ENCODE measurements at regions not wholly inside any gene's neighbourhood (a gene's known extent, or its start where the extent isn't known, plus 50 kb on each side); places are given as distances from the start of the nearest gene placed in this dataset.
A peak's percentile ranks its signal among the peaks of the same experiment; 100 is the strongest.

- Histone ChIP-seq H3K4me3 (ENCODE audit: low read length) (no peak overlapping the region), H3K4me1 (ENCODE audit: control insufficient read depth, insufficient read depth, low read length) (no peaks in the 10 kb centered on the region), H3K27me3 (ENCODE audit: control insufficient read depth, insufficient read depth, low read length) (no peaks in the 10 kb centered on the region), H3K36me3 (ENCODE audit: control insufficient read depth, insufficient read depth, low read length) (no peaks in the 10 kb centered on the region), H3K9me3 (ENCODE audit: control insufficient read depth, insufficient read depth, low read length) (no peaks in the 10 kb centered on the region), H3K27ac (ENCODE audit: low read length) (no peak overlapping the region)
- DNase-seq = no peak
- no peaks in the 10 kb centered on the region for H3K4me1 Mint-ChIP-seq
- no peaks in the 10 kb centered on the region for H3K9me3 Mint-ChIP-seq
- ATAC-seq = no peak
- WGBS (ENCODE audit: insufficient coverage) = 88% methylated on average over 3 of the region's 4 CpGs
- no peak overlapping the region for H3K27ac Mint-ChIP-seq
- no peak overlapping the region for H3K4me3 Mint-ChIP-seq
- peaks cover 0 to 5% of the 10 kb centered on the region in 2 donors for H3K27me3 Mint-ChIP-seq (ENCODE audit: low read depth in 2 of 2)
- TF ChIP-seq, protein P1, sequence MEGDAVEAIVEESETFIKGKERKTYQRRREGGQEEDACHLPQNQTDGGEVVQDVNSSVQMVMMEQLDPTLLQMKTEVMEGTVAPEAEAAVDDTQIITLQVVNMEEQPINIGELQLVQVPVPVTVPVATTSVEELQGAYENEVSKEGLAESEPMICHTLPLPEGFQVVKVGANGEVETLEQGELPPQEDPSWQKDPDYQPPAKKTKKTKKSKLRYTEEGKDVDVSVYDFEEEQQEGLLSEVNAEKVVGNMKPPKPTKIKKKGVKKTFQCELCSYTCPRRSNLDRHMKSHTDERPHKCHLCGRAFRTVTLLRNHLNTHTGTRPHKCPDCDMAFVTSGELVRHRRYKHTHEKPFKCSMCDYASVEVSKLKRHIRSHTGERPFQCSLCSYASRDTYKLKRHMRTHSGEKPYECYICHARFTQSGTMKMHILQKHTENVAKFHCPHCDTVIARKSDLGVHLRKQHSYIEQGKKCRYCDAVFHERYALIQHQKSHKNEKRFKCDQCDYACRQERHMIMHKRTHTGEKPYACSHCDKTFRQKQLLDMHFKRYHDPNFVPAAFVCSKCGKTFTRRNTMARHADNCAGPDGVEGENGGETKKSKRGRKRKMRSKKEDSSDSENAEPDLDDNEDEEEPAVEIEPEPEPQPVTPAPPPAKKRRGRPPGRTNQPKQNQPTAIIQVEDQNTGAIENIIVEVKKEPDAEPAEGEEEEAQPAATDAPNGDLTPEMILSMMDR (IDR thresholded peaks at IDR 0.05) = no peak
- no peaks in the 10 kb centered on the region for H3K36me3 Mint-ChIP-seq
- intact Hi-C loops (cut with micrococcal nuclease) = no loop called here
These were observed 330.3 kb upstream of the CTNNB1 start for GRCh38 chr3:40869013-40869412.

GRCh38 chr3:40869939-40870338 lies 329.4 kb upstream of the CTNNB1 start:
- Histone ChIP-seq H3K27ac (ENCODE audit: low read length) (no peak overlapping the region), H3K36me3 (ENCODE audit: control insufficient read depth, insufficient read depth, low read length) (no peaks in the 10 kb centered on the region), H3K4me3 (ENCODE audit: low read length) (no peak overlapping the region), H3K9me3 (ENCODE audit: control insufficient read depth, insufficient read depth, low read length) (no peaks in the 10 kb centered on the region), H3K27me3 (ENCODE audit: control insufficient read depth, insufficient read depth, low read length) (no peaks in the 10 kb centered on the region), H3K4me1 (ENCODE audit: control insufficient read depth, insufficient read depth, low read length) (no peaks in the 10 kb centered on the region)
- Mint-ChIP-seq H3K36me3 (no peaks in the 10 kb centered on the region), H3K9me3 (no peaks in the 10 kb centered on the region), H3K27me3 (ENCODE audit: low read depth in 2 of 2) (peaks cover 0 to 3% of the 10 kb centered on the region in 2 donors), H3K27ac (no peak overlapping the region), H3K4me3 (no peak overlapping the region), H3K4me1 (no peaks in the 10 kb centered on the region)
- TF ChIP-seq, protein P1 (IDR thresholded peaks at IDR 0.05) = no peak
- DNase-seq = no peak
- intact Hi-C loops (cut with micrococcal nuclease) = no loop called here
- ATAC-seq = peak in 1 of 3 donors; percentile 24
- WGBS (ENCODE audit: insufficient coverage) = 64% methylated on average over 2 of the region's 2 CpGs

DNA sequence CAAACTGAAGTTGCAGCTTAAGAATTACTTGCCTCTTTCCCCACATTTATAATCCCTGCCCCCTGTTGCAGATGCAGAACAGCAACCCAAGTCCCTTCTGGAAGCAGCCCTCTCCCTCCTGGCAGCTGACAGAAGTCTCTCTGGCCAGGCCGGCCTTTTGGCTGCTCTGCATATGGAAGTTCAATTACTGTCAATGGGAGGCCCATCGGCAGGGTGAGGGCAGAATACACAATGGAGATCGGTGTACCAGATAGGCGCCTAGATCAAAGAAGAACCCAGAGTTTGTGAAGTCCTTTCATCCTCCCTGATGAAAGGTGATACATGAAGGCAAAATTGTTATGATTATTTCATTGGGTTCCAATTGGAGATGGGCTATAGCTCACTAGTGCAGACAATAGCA lies 327.9 kb upstream of the CTNNB1 start:
- no peaks in the 10 kb centered on the region for H3K9me3 Mint-ChIP-seq
- TF ChIP-seq, protein P1 (IDR thresholded peaks at IDR 0.05) = no peak
- intact Hi-C loops (cut with micrococcal nuclease) = no loop called here
- H3K36me3 Mint-ChIP-seq = no peaks in the 10 kb centered on the region
- ATAC-seq (no peak), DNase-seq (no peak)
- no peaks in the 10 kb centered on the region for H3K4me1 Mint-ChIP-seq
- H3K4me3 Mint-ChIP-seq = no peak overlapping the region
- no peak overlapping the region for H3K27ac ChIP-seq (ENCODE audit: low read length)
- no peaks in the 10 kb centered on the region for H3K27me3 Mint-ChIP-seq (ENCODE audit: low read depth in 2 of 2)
- H3K27me3 ChIP-seq (ENCODE audit: control insufficient read depth, insufficient read depth, low read length) = no peaks in the 10 kb centered on the region
- WGBS (ENCODE audit: insufficient coverage) = 94% methylated on average over 4 of the region's 4 CpGs
- no peaks in the 10 kb centered on the region for H3K9me3 ChIP-seq (ENCODE audit: control insufficient read depth, insufficient read depth, low read length)
- H3K36me3 ChIP-seq (ENCODE audit: control insufficient read depth, insufficient read depth, low read length) = no peaks in the 10 kb centered on the region
- no peak overlapping the region for H3K4me3 ChIP-seq (ENCODE audit: low read length)
- no peaks in the 10 kb centered on the region for H3K4me1 ChIP-seq (ENCODE audit: control insufficient read depth, insufficient read depth, low read length)
- no peak overlapping the region for H3K27ac Mint-ChIP-seq

- no peak overlapping the region for H3K4me3 Mint-ChIP-seq
- H3K9me3 Mint-ChIP-seq = no peaks in the 10 kb centered on the region
- 74% methylated on average over 6 of the region's 6 CpGs for WGBS (ENCODE audit: insufficient coverage)
- H3K4me3 ChIP-seq (ENCODE audit: low read length) = no peak overlapping the region
- no peaks in the 10 kb centered on the region for H3K27me3 ChIP-seq (ENCODE audit: control insufficient read depth, insufficient read depth, low read length)
- no peaks in the 10 kb centered on the region for H3K36me3 Mint-ChIP-seq
- H3K27ac Mint-ChIP-seq = no peak overlapping the region
- ATAC-seq (no peak), DNase-seq (no peak)
- H3K36me3 ChIP-seq (ENCODE audit: control insufficient read depth, insufficient read depth, low read length) = no peaks in the 10 kb centered on the region
- no peaks in the 10 kb centered on the region for H3K9me3 ChIP-seq (ENCODE audit: control insufficient read depth, insufficient read depth, low read length)
- intact Hi-C loops (cut with micrococcal nuclease) = no loop called here
- TF ChIP-seq, protein P1 (IDR thresholded peaks at IDR 0.05) = no peak
- no peaks in the 10 kb centered on the region for H3K27me3 Mint-ChIP-seq (ENCODE audit: low read depth in 2 of 2)
- no peaks in the 10 kb centered on the region for H3K4me1 ChIP-seq (ENCODE audit: control insufficient read depth, insufficient read depth, low read length)
- H3K27ac ChIP-seq (ENCODE audit: low read length) = no peak overlapping the region
- no peaks in the 10 kb centered on the region for H3K4me1 Mint-ChIP-seq
These were observed 326.9 kb upstream of the CTNNB1 start for GRCh38 chr3:40872258-40872920.

All from natural killer cell (primary cell).